GM12873 (cell line): ENCODE measurements at regions not wholly inside any gene's neighbourhood (a gene's known extent, or its start where the extent isn't known, plus 50 kb on each side); places are given as distances from the start of the nearest gene placed in this dataset.

Source experiments
- CTCF ChIP-seq: IDR thresholded peaks from 2 replicates; pipeline ENCODE4 v1.5.1; 2012; ENCODE audit warnings: low read depth, mild to moderate bottlenecking, moderate library complexity, low read length, control low read depth; ENCODE audit not compliant: insufficient read depth; ENCODE audit errors: missing control alignments

- no peak for TF ChIP-seq CTCF
Observed at GRCh38 chrX:28205126-28205525, 223.9 kb upstream of the DCAF8L1 start.

- TF ChIP-seq CTCF = no peak
Observed at GRCh38 chrX:28189011-28189410, 207.8 kb upstream of the DCAF8L1 start.

- no peak for TF ChIP-seq CTCF
Observed at GRCh38 chrX:28188526-28188925, 207.3 kb upstream of the DCAF8L1 start.

GRCh38 chrX:28180096-28180495 lies 198.8 kb upstream of the DCAF8L1 start:
- no peak for TF ChIP-seq CTCF

GRCh38 chrX:28178206-28178605 lies 197.0 kb upstream of the DCAF8L1 start:
- TF ChIP-seq CTCF = no peak

GRCh38 chrX:28177202-28177601 lies 196.0 kb upstream of the DCAF8L1 start:
- peak; percentile 65 for TF ChIP-seq CTCF

- TF ChIP-seq CTCF = no peak
Observed at GRCh38 chrX:28170713-28171112, 189.5 kb upstream of the DCAF8L1 start.
